SKM-1 (cell line): ENCODE measurements at regions not wholly inside any gene's neighbourhood (a gene's known extent, or its start where the extent isn't known, plus 50 kb on each side); places are given as distances from the start of the nearest gene placed in this dataset.

ENCODE experiments used
- DNase-seq: peaks from one replicate; lab custom pipeline; 2025; ENCODE audit not compliant: unreplicated experiment; lab: John Stamatoyannopoulos, UW

GRCh38 chr4:162239992-162240769 lies 76.4 kb upstream of the FSTL5 start:
- no peak for DNase-seq

GRCh38 chr4:162237676-162238075 lies 73.9 kb upstream of the FSTL5 start:
- DNase-seq, result no peak

DNA sequence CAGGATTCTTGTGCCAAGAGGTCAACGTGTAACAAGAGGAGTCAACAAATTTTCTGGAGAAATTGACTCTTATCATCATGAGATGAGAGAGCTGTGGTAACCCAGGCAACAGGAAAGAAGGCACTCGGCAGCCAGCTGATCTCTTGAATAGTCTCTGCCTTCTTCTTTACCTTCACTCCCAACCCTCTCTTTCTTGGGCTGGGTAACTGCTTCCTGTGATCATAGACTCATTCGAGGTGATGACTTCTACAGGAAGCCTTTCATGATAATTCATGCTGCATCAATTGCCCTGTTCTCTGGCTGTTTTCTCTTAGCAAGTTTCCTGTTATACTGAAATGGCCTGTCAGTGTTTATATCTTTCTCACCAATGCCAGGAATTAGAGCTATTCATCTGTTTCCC lies 70.8 kb upstream of the FSTL5 start:
- no peak for DNase-seq

- DNase-seq, result no peak
Observed at GRCh38 chr4:162232349-162232748, 68.5 kb upstream of the FSTL5 start.

GRCh38 chr4:162229670-162230069 lies 65.9 kb upstream of the FSTL5 start:
- no peak for DNase-seq

DNA sequence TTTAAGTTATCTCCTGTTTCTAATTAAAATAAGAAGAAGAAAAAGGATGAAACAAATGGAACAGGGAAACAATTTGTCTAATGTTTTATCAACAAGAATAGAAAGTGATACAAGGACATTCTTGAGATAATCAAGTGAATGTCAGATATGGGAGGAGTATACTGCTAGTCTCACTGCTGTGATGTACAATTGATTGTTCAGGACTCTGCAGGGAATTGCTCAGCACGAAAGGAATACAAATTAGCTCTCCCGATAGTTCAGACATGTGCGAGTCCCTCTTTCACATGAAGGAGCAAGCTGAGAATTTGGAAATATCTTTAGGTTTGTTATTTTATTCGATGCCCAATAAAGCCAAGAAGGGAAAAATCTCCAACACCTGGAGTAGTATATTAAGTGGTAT lies 57.3 kb upstream of the FSTL5 start:
- no peak for DNase-seq
